GM19452 (cell line): ENCODE measurements at regions not wholly inside any gene's neighbourhood (a gene's known extent, or its start where the extent isn't known, plus 50 kb on each side); places are given as distances from the start of the nearest gene placed in this dataset.
"Not testable (repeated sequence)": the region's sequence is repeated elsewhere in the genome, so short reads cannot be mapped to it uniquely, and the experiment has no call there.

Experiments used
- ATAC-seq: cut with Tn5 transposase; IDR thresholded peaks from one replicate; pipeline ENCODE4 v1.9.1; 2021; ENCODE audit not compliant: unreplicated experiment

- no peak for ATAC-seq
Measured at GRCh38 chr15:35211240-35211902, 126.3 kb upstream of the NANOGP8 start.

GRCh38 chr15:35210370-35210769 is 125.3 kb upstream of the NANOGP8 start:
- no peak for ATAC-seq

- no peak for ATAC-seq
Measured at GRCh38 chr15:35209838-35210237, 124.7 kb upstream of the NANOGP8 start.

GRCh38 chr15:35208353-35208752 is 123.3 kb upstream of the NANOGP8 start:
- no peak for ATAC-seq

GRCh38 chr15:35206060-35206675 is 121.1 kb upstream of the NANOGP8 start:
- ATAC-seq, result no peak

- no peak for ATAC-seq
Measured at GRCh38 chr15:35198197-35198596, 113.1 kb upstream of the NANOGP8 start.

- ATAC-seq, result no peak
Measured at GRCh38 chr15:35197754-35198153, 112.7 kb upstream of the NANOGP8 start.

GRCh38 chr15:35197306-35197705 is 112.2 kb upstream of the NANOGP8 start:
- ATAC-seq, result no peak

GRCh38 chr15:35196273-35196672 is 111.2 kb upstream of the NANOGP8 start:
- ATAC-seq, result no peak

- ATAC-seq, result no peak
Measured at GRCh38 chr15:35195649-35196048, 110.6 kb upstream of the NANOGP8 start.

- ATAC-seq, result no peak
Measured at GRCh38 chr15:35195031-35195430, 109.9 kb upstream of the NANOGP8 start.

- no peak for ATAC-seq
Measured at GRCh38 chr15:35194296-35194695, 109.2 kb upstream of the NANOGP8 start.

- no peak for ATAC-seq
Measured at GRCh38 chr15:35191783-35192182, 106.7 kb upstream of the NANOGP8 start.

GRCh38 chr15:35186346-35186745 is 101.3 kb upstream of the NANOGP8 start:
- no peak for ATAC-seq

GRCh38 chr15:35184646-35185045 is 99.6 kb upstream of the NANOGP8 start:
- ATAC-seq, result no peak

GRCh38 chr15:35182841-35183479 is 97.9 kb upstream of the NANOGP8 start:
- peak; percentile 83 for ATAC-seq

- peak; percentile 71 for ATAC-seq
Measured at GRCh38 chr15:35181538-35181937, 96.4 kb upstream of the NANOGP8 start.

- no peak for ATAC-seq
Measured at GRCh38 chr15:35179739-35180138, 94.6 kb upstream of the NANOGP8 start.

- ATAC-seq, result not testable (repeated sequence)
Measured at GRCh38 chr15:35178186-35178585, 93.1 kb upstream of the NANOGP8 start.

- no peak for ATAC-seq
Measured at GRCh38 chr15:35174948-35175347, 89.9 kb upstream of the NANOGP8 start.

GRCh38 chr15:35173444-35174118 is 88.5 kb upstream of the NANOGP8 start:
- no peak for ATAC-seq

- no peak for ATAC-seq
Measured at GRCh38 chr15:35170207-35170606, 85.1 kb upstream of the NANOGP8 start.
